K562 (cell line): ENCODE measurements at regions not wholly inside any gene's neighbourhood (a gene's known extent, or its start where the extent isn't known, plus 50 kb on each side); places are given as distances from the start of the nearest gene placed in this dataset.

Experiments used
- ATAC-seq: fragments of 200-7000 bp; cut with Tn5 transposase; 3 replicates; pipeline ENCODE4 v1.9.1; 2020; ENCODE audit warnings: moderate library complexity
- BruUV-seq: library from RNA; stranded (reverse); fragments of 400-500 nt; replicated peaks from 2 replicates; lab custom pipeline; 2021; lab: Mats Ljungman, UMichigan
- CTCF ChIA-PET: fragments of 300-600 bp; formaldehyde crosslinking; extraction: SDS; loops from one replicate; lab custom pipeline; 2021; ENCODE audit warnings: low intra/inter-chr PET ratio; lab: Yijun Ruan, JAX
- POLR2A ChIA-PET: fragments of 300-600, 350-650 bp; sonication (Branson Sonifier 250); formaldehyde crosslinking; extraction: SDS; loops from one replicate; lab custom pipeline; 2021; ENCODE audit warnings: antibody characterized with exemption, inconsistent platforms; lab: Yijun Ruan, JAX
- DNase-seq, 4 experiments: peaks; one replicate each; pipeline versions ENCODE4 v3.0.0 to v3.0.0-alpha.2; 2011 to 2018; ENCODE audit warnings: low spot score in 3 of 4, mixed read lengths in 3 of 4; ENCODE audit errors: extremely low read depth in 1 of 4
- FAIRE-seq: peaks from 2 replicates; lab custom pipeline; 2011; peaks lifted over from hg19 to GRCh38; lab: Jason Lieb, UNC
- H2AFZ ChIP-seq: 2 replicates; pipeline ENCODE4 v1.6.0; 2011; ENCODE audit warnings: low read depth, low read length, control low read depth, inconsistent platforms
- H3K27ac ChIP-seq: fragments of 200-600 bp; 3 replicates; pipeline ENCODE4 v1.8.0; 2011; ENCODE audit warnings: low read depth, mild to moderate bottlenecking, control low read depth, inconsistent platforms, low read length, moderate library complexity, mixed read lengths; ENCODE audit errors: extremely low read depth
- H3K27me3 ChIP-seq, 2 experiments: fragments of 300-600 bp in 1 of 2; 2 replicates in 1 of 2; 3 replicates in 1 of 2; pipeline versions ENCODE4 v1.6.0 to v1.8.0; 2011; ENCODE audit warnings: inconsistent platforms in 2 of 2, low read length in 2 of 2, mild to moderate bottlenecking in 1 of 2, mixed read lengths in 1 of 2, moderate library complexity in 1 of 2; ENCODE audit not compliant: control insufficient read depth in 2 of 2, insufficient read depth in 2 of 2
- H3K36me3 ChIP-seq: fragments of 300-600 bp; 3 replicates; pipeline ENCODE4 v1.8.0; 2011; ENCODE audit warnings: mild to moderate bottlenecking, low read length, inconsistent platforms; ENCODE audit not compliant: control insufficient read depth, insufficient read depth
- H3K4me1 ChIP-seq, 2 experiments: fragments of 200-600 bp in 1 of 2; replicated peaks in 1 of 2; 2 replicates in 1 of 2; 3 replicates in 1 of 2; pipeline versions ENCODE4 v1.5.1 to v1.8.0; 2011; ENCODE audit warnings: inconsistent platforms in 2 of 2, low read length in 2 of 2, mild to moderate bottlenecking in 1 of 2, mixed read lengths in 1 of 2, moderate library complexity in 1 of 2; ENCODE audit not compliant: control insufficient read depth in 2 of 2, insufficient read depth in 2 of 2
- H3K4me2 ChIP-seq: 2 replicates; pipeline ENCODE4 v1.6.1; 2011; ENCODE audit warnings: low read length, control low read depth, inconsistent platforms, mixed read lengths; ENCODE audit not compliant: insufficient read depth
- H3K4me3 ChIP-seq: fragments of 200-600 bp; sonication (generic), shearing (Covaris generic); 2 replicates; pipeline ENCODE4 v1.5.1; 2016; ENCODE audit warnings: control low read depth, inconsistent platforms
- H3K79me2 ChIP-seq: fragments of 200-600 bp; 3 replicates; pipeline ENCODE4 v1.8.0; 2011; ENCODE audit warnings: low read length, inconsistent platforms; ENCODE audit not compliant: control insufficient read depth, insufficient read depth
- H3K9ac ChIP-seq, 2 experiments: 2 replicates each; pipeline versions ENCODE4 v1.6.0 to v1.6.1; 2011; ENCODE audit warnings: low read depth in 2 of 2, low read length in 2 of 2, control low read depth in 1 of 2, inconsistent platforms in 1 of 2, mild to moderate bottlenecking in 1 of 2, mixed read lengths in 1 of 2; ENCODE audit not compliant: insufficient read depth in 1 of 2
- H3K9me1 ChIP-seq: one replicate; pipeline ENCODE4 v1.6.0; 2011; ENCODE audit warnings: inconsistent platforms, mild to moderate bottlenecking, low read length, moderate library complexity; ENCODE audit not compliant: control insufficient read depth, insufficient read depth
- H3K9me3 ChIP-seq: replicated peaks from 2 replicates; pipeline ENCODE4 v1.5.1; 2011; ENCODE audit warnings: low read depth, low read length, inconsistent platforms; ENCODE audit not compliant: control insufficient read depth, insufficient read depth
- H4K20me1 ChIP-seq: replicated peaks from 2 replicates; pipeline ENCODE4 v1.6.1; 2011; ENCODE audit warnings: low read length, inconsistent platforms, mixed read lengths; ENCODE audit not compliant: control insufficient read depth, insufficient read depth
- CBX2 ChIP-seq: fragments of 200-600 bp; sonication (generic); IDR thresholded peaks from one replicate; pipeline ENCODE4 v1.6.1; 2012; ENCODE audit warnings: mild to moderate bottlenecking, low read length, inconsistent platforms; ENCODE audit not compliant: insufficient read depth, poor library complexity, severe bottlenecking
- FOXM1 ChIP-seq, 2 experiments: fragments of 450-650 bp in 1 of 2; sonication (generic) in 1 of 2; formaldehyde crosslinking in 1 of 2; IDR thresholded peaks; 2 replicates each; pipeline versions ENCODE4 v1.6.1 to v1.9.0; 2017 to 2022; ENCODE audit warnings: low read depth in 2 of 2, mild to moderate bottlenecking in 2 of 2, missing genetic modification reagents in 1 of 2, moderate library complexity in 1 of 2
- HDGF ChIP-seq: fragments of 450-650 bp; IDR thresholded peaks from 2 replicates; pipeline ENCODE4 v1.6.1; 2016
- KDM4B ChIP-seq, 2 experiments: fragments of 450-650 bp in 1 of 2; sonication (generic) in 1 of 2; IDR thresholded peaks; 2 replicates each; pipeline ENCODE4 v1.6.1; 2016 to 2017; ENCODE audit warnings: borderline replicate concordance in 2 of 2, antibody characterized with exemption in 1 of 2, low read depth in 1 of 2, mild to moderate bottlenecking in 1 of 2
- LARP7 ChIP-seq: fragments of 450-650 bp; IDR thresholded peaks from 2 replicates; pipeline ENCODE4 v1.6.1; 2016
- MED1 ChIP-seq: sonication (generic); formaldehyde crosslinking; IDR thresholded peaks from 2 replicates; pipeline ENCODE4 v1.8.1; 2023; ENCODE audit warnings: missing genetic modification reagents, borderline replicate concordance
- MEF2A ChIP-seq: IDR thresholded peaks from 2 replicates; pipeline ENCODE4 v1.6.1; 2011; ENCODE audit warnings: low read depth, mild to moderate bottlenecking, low read length, moderate library complexity; ENCODE audit not compliant: control insufficient read depth
- NRF1 ChIP-seq, 2 experiments: fragments of 450-650 bp; IDR thresholded peaks in 1 of 2; conservative IDR thresholded peaks in 1 of 2; 2 replicates each; pipeline ENCODE4 v1.6.1; 2014; ENCODE audit warnings: mild to moderate bottlenecking in 2 of 2
- PHF21A ChIP-seq: fragments of 450-650 bp; IDR thresholded peaks from 2 replicates; pipeline ENCODE4 v1.6.1; 2017; ENCODE audit warnings: low read depth, borderline replicate concordance
- POLR2H ChIP-seq: IDR thresholded peaks from 2 replicates; pipeline ENCODE4 v1.6.1; 2016; ENCODE audit warnings: missing genetic modification characterization, low read depth, mild to moderate bottlenecking, control low read depth, missing compliant biosample characterization, moderate library complexity
- POLR3G ChIP-seq: IDR thresholded peaks from 2 replicates; pipeline ENCODE4 v1.6.1; 2011; ENCODE audit not compliant: insufficient read length, insufficient replicate concordance; ENCODE audit errors: extremely low read depth
- PTBP1 ChIP-seq: fragments of 200-400 bp; formaldehyde crosslinking; IDR thresholded peaks from 2 replicates; pipeline ENCODE4 v1.6.1; 2017; ENCODE audit warnings: low read depth, low read length
- RFX5 ChIP-seq: IDR thresholded peaks from 2 replicates; pipeline ENCODE4 v1.6.1; 2011; ENCODE audit warnings: low read depth, mild to moderate bottlenecking, improper control_type of control experiment, low read length
- TCF7L2 ChIP-seq: fragments of 150-350 bp; IDR thresholded peaks from 2 replicates; pipeline ENCODE4 v1.6.1; 2016; ENCODE audit warnings: low read depth, mild to moderate bottlenecking, low read length, moderate library complexity
- ZBTB17 ChIP-seq: fragments of 450-650 bp; formaldehyde crosslinking; IDR thresholded peaks from 2 replicates; pipeline ENCODE4 v1.4.0; 2020; ENCODE audit warnings: mild to moderate bottlenecking
- ZNF12 ChIP-seq: sonication (generic); formaldehyde crosslinking; IDR thresholded peaks from 2 replicates; pipeline ENCODE4 v1.4.0; 2020; ENCODE audit warnings: mild to moderate bottlenecking, missing genetic modification reagents
- ZNF57 ChIP-seq: fragments of 450-650 bp; formaldehyde crosslinking; IDR thresholded peaks from 2 replicates; pipeline ENCODE4 v1.4.0; 2020; ENCODE audit warnings: mild to moderate bottlenecking, moderate library complexity
- ZNF77 ChIP-seq: fragments of 250-450 bp; sonication (Bioruptor Pico); IDR thresholded peaks from 2 replicates; pipeline ENCODE4 v1.5.0; 2020
- WGBS: fragments of 100-300 bp; shearing (Covaris generic); methylation state at CpG from one replicate; pipeline ENCODE4 v1.1.6; 2016; ENCODE audit warnings: low coverage, mixed read lengths; ENCODE audit not compliant: insufficient coverage; ENCODE audit errors: missing lambda C conversion rate; 5-methylcytosine and 5-hydroxymethylcytosine counted together
- in situ Hi-C: fragments of 300-500 bp; cut with MboI; formaldehyde crosslinking; loops from 4 replicates; pipeline ENCODE4 v1.15.0; 2018; ENCODE audit warnings: inconsistent platforms, mixed read lengths
- intact Hi-C: fragments of 100-400 bp; cut with micrococcal nuclease; formaldehyde crosslinking; loops from 2 replicates; pipeline ENCODE4 v1.14.2; 2022
- TF ChIP-seq, protein P1 (sequence below): fragments of 450-650 bp; IDR thresholded peaks from 2 replicates; pipeline ENCODE4 v1.6.1; 2016; ENCODE audit warnings: low read depth, mild to moderate bottlenecking, moderate library complexity

DNA sequence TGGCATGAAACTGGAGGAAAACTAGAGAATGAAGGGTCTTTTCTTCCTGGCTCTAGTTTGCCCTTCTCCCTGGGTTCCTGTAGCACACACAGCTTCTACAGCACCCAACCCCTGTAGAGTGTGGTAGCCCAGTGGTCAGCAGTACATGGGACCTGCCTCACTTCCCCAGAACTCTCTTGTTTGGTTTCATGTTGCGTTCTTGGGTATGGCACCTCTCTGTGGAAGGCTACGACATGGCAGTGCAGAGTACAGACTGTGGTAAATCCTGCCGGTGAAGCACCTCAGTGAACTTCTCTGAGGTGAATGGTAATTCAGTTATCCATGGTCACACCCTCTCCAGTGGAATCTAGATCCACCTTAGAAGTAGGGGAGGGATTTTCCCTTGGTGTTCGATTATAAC, 105.5 kb downstream of the TLR4 start:
- Histone ChIP-seq H3K36me3 (no peaks in the 10 kb centered on the region), H3K9ac (no peak overlapping the region), H2AFZ (no peak overlapping the region), H3K4me2 (no peak overlapping the region), H3K9me3 (no peaks in the 10 kb centered on the region; the same call in none of the 2 replicates), H3K4me1 (no peaks in the 10 kb centered on the region), H3K79me2 (no peaks in the 10 kb centered on the region), H3K4me3 (no peak overlapping the region), H3K27ac (no peak overlapping the region), H4K20me1 (no peaks in the 10 kb centered on the region), H3K27me3 (no peaks in the 10 kb centered on the region), H3K9me1 (no peaks in the 10 kb centered on the region)
- FAIRE-seq (no peak), DNase-seq (no peak), ATAC-seq (no peak)
- in situ Hi-C loops, result no loop called here
- ChIA-PET POLR2A (no interaction called here), CTCF (no interaction called here)
- intact Hi-C loops, result no loop called here
- no TSS peak for BruUV-seq
- WGBS, result 1% methylated on average over 4 of the region's 4 CpGs
- TF ChIP-seq FOXM1 (IDR thresholded peaks at IDR 0.05; ENCODE audit: low read depth) (no peak), FOXM1 (CRISPR knock-in tag; IDR thresholded peaks at IDR 0.05; ENCODE audit: low read depth) (no peak), POLR3G (no peak), RFX5 (no peak), ZNF57 (CRISPR knock-in tag) (no peak), ZNF77 (CRISPR knock-in tag) (no peak), HDGF (no peak), NRF1 (conservative IDR thresholded peaks at IDR 0.05 in 1 of 2, IDR thresholded peaks at IDR 0.05 in 1 of 2) (no peak), POLR2H (no peak)

DNA sequence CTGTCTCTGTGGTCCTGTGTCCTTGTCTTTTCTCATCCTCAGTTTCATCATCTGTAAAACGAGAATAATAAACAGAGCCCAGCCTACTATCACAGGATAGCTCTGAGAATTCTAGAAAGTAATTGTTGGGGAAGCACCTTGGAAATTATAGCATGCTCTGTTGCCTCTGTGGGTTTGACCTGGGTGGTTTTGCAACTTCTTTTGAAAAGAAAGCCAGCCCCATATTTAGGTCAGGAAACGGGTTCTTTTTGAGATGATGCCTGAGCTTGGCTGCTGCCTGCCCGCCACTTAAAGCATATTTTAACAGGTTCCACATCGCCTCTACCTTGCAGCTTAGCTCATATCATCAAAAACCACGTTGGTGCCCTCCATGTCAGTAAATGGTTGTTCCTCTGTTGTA, 111.1 kb downstream of the TLR4 start:
- no TSS peak for BruUV-seq
- ATAC-seq (no peak), DNase-seq (no peak), FAIRE-seq (no peak)
- Histone ChIP-seq H3K4me2 (no peak overlapping the region), H3K79me2 (no peaks in the 10 kb centered on the region), H3K4me3 (no peak overlapping the region), H3K9me3 (no peaks in the 10 kb centered on the region; the same call in 1 of the 2 replicates), H4K20me1 (no peaks in the 10 kb centered on the region), H3K27me3 (no peaks in the 10 kb centered on the region), H3K9me1 (no peaks in the 10 kb centered on the region), H3K27ac (no peak overlapping the region), H3K4me1 (no peaks in the 10 kb centered on the region), H3K36me3 (no peaks in the 10 kb centered on the region), H3K9ac (no peak overlapping the region), H2AFZ (no peak overlapping the region)
- 0% methylated on average over 5 of the region's 5 CpGs for WGBS
- intact Hi-C loops (no loop called here), in situ Hi-C loops (no loop called here)
- CTCF ChIA-PET, result no interaction called here
- POLR2A ChIA-PET, result no interaction called here
- no peak for TF ChIP-seq LARP7
- no peak for TF ChIP-seq MEF2A
- TF ChIP-seq ZNF12, result no peak
- TF ChIP-seq PTBP1, result no peak
- TF ChIP-seq, protein P1, sequence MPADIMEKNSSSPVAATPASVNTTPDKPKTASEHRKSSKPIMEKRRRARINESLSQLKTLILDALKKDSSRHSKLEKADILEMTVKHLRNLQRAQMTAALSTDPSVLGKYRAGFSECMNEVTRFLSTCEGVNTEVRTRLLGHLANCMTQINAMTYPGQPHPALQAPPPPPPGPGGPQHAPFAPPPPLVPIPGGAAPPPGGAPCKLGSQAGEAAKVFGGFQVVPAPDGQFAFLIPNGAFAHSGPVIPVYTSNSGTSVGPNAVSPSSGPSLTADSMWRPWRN, result no peak
- no peak for TF ChIP-seq ZBTB17 (CRISPR knock-in tag)
- TF ChIP-seq TCF7L2, result no peak
- TF ChIP-seq MED1 (CRISPR knock-in tag), result no peak
- no peak for TF ChIP-seq CBX2
- TF ChIP-seq KDM4B (IDR thresholded peaks at IDR 0.05; ENCODE audit: borderline replicate concordance in 2 of 2, low read depth in 1 of 2), result no peak
- TF ChIP-seq PHF21A, result no peak
